Liver (tissue), 8 donors: ENCODE measurements at regions not wholly inside any gene's neighbourhood (a gene's known extent, or its start where the extent isn't known, plus 50 kb on each side); places are given as distances from the start of the nearest gene placed in this dataset.

Source experiments
- DNase-seq: peaks from one replicate; pipeline ENCODE4 v3.0.0-alpha.2; 2017; ENCODE audit warnings: low spot score
- H3K27ac ChIP-seq, 2 donors: one replicate each; pipeline ENCODE4 v1.7.0; 2013; ENCODE audit warnings: inconsistent platforms in 2 of 2, low read length in 2 of 2, control low read depth in 1 of 2, low read depth in 1 of 2, mild to moderate bottlenecking in 1 of 2
- H3K27me3 ChIP-seq, 4 donors: one replicate each; pipeline versions ENCODE4 v1.6.1 to v1.7.0; 2013; ENCODE audit warnings: low read length in 3 of 4, inconsistent platforms in 1 of 4, mild to moderate bottlenecking in 1 of 4, moderate library complexity in 1 of 4; ENCODE audit not compliant: control insufficient read depth in 4 of 4, insufficient read depth in 4 of 4
- H3K36me3 ChIP-seq, 4 donors: one replicate each; pipeline versions ENCODE4 v1.6.1 to v1.7.0; 2013; ENCODE audit warnings: low read length in 3 of 4, mild to moderate bottlenecking in 3 of 4, low read depth in 1 of 4, moderate library complexity in 1 of 4; ENCODE audit not compliant: control insufficient read depth in 4 of 4, insufficient read depth in 3 of 4
- H3K4me1 ChIP-seq, 4 donors: one replicate each; pipeline versions ENCODE4 v1.6.1 to v1.7.0; 2013; ENCODE audit warnings: low read length in 3 of 4, mild to moderate bottlenecking in 3 of 4, moderate library complexity in 1 of 4; ENCODE audit not compliant: control insufficient read depth in 4 of 4, insufficient read depth in 4 of 4
- H3K4me3 ChIP-seq, 3 donors: one replicate each; pipeline versions ENCODE4 v1.6.1 to v1.7.0; 2013; ENCODE audit warnings: low read length in 3 of 3, control low read depth in 1 of 3, low read depth in 1 of 3, mild to moderate bottlenecking in 1 of 3
- H3K9ac ChIP-seq, 2 donors: one replicate each; pipeline ENCODE4 v1.7.0; 2013; ENCODE audit warnings: low read length in 2 of 2, mild to moderate bottlenecking in 2 of 2, moderate library complexity in 2 of 2, control low read depth in 1 of 2, low read depth in 1 of 2
- H3K9me3 ChIP-seq, 4 donors: one replicate each; pipeline versions ENCODE4 v1.6.1 to v1.7.0; 2013; ENCODE audit warnings: low read length in 3 of 4; ENCODE audit not compliant: control insufficient read depth in 4 of 4
- CTCF ChIP-seq: fragments of 150-350 bp; IDR thresholded peaks from 2 replicates; pipeline ENCODE4 v1.5.1; 2017; ENCODE audit warnings: improper control_type of control experiment, low read depth, low read length; ENCODE audit not compliant: missing input control
- FOXA1 ChIP-seq: IDR thresholded peaks from 2 replicates; pipeline ENCODE4 v1.6.1; 2016; ENCODE audit warnings: antibody characterized with exemption
- FOXA2 ChIP-seq: IDR thresholded peaks from 2 replicates; pipeline ENCODE4 v1.6.1; 2016; ENCODE audit warnings: antibody characterized with exemption
- HNF4A ChIP-seq, 2 donors: conservative IDR thresholded peaks; 2 replicates each; pipeline ENCODE4 v1.6.1; 2016; ENCODE audit warnings: antibody characterized with exemption in 2 of 2, mild to moderate bottlenecking in 2 of 2
- NR2F2 ChIP-seq: IDR thresholded peaks from 2 replicates; pipeline ENCODE4 v1.6.1; 2016; ENCODE audit warnings: antibody characterized with exemption
- RAD21 ChIP-seq, 2 donors: IDR thresholded peaks; 2 replicates each; pipeline ENCODE4 v1.6.1; 2016; ENCODE audit warnings: antibody characterized with exemption in 2 of 2, mild to moderate bottlenecking in 2 of 2
- REST ChIP-seq: IDR thresholded peaks from 2 replicates; pipeline ENCODE4 v1.6.1; 2016; ENCODE audit warnings: antibody characterized with exemption, mild to moderate bottlenecking
- YY1 ChIP-seq: IDR thresholded peaks from 2 replicates; pipeline ENCODE4 v1.6.1; 2016; ENCODE audit warnings: antibody characterized with exemption, mild to moderate bottlenecking
- ZBTB33 ChIP-seq: IDR thresholded peaks from 2 replicates; pipeline ENCODE4 v1.6.1; 2016; ENCODE audit warnings: antibody characterized with exemption
- WGBS: extraction: QIAGEN DNeasy Blood & Tissue Kit; methylation state at CpG from one replicate; pipeline ENCODE4 v1.1.7; 2013; 5-methylcytosine and 5-hydroxymethylcytosine counted together
- TF ChIP-seq, protein P1 (sequence below): IDR thresholded peaks from 2 replicates; pipeline ENCODE4 v1.6.1; 2016; ENCODE audit warnings: antibody characterized with exemption
- donor health status: healthy.
- donor health status: healthy.
- donor health status: healthy.
- donor health status: healthy.
- donor health status: healthy.

DNA sequence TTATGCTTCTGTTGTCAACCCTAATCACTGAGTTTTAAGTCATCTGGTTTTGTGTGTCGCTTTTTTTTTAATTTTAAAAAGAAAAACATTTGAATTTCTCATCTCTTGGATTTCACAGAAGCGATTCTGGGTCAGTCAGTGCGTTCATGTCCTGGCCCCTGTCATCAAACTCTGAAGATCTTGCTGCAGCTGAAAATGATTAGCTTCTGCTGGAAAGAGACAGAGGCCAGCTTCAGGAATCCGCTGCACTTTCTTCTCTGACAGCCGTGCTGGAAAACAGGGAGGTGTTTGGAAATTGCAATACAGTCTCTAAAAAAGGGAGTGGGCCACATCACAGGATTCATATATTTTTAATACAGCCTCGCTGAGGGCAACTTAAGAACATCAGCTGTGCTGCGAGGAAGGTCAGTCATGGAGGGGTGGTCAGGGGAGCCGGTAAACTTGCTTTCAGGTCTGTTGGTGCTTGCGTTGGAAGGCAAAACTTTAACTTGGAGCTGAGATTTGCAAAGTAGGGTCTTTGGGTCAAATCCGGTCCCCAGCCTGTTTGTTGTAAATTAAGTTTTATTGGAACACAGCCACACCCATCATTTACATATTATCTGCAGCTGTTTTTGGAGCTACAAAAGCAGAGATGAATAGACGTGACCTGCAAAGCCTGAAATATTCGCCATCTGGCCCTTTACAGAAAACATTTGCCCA is 190.8 kb downstream of the AACS start:
- H3K36me3 ChIP-seq: no peaks in the 10 kb centered on the region

GRCh38 chr12:125256634-125256936 is 191.3 kb downstream of the AACS start:
- no peak for DNase-seq
- TF ChIP-seq YY1 (no peak), NR2F2 (no peak), ZBTB33 (no peak), HNF4A (conservative IDR thresholded peaks at IDR 0.05) (no peak)
- WGBS: 76% methylated on average over 3 of the region's 3 CpGs
- no peak overlapping the region for H3K9ac ChIP-seq
- H3K4me3 ChIP-seq: no peak overlapping the region
- no peaks in the 10 kb centered on the region for H3K4me1 ChIP-seq
- peaks cover 0 to 4% (median 0%) of the 10 kb centered on the region in 4 donors for H3K9me3 ChIP-seq
- no peaks in the 10 kb centered on the region for H3K27me3 ChIP-seq
- no peaks in the 10 kb centered on the region for H3K36me3 ChIP-seq
- H3K27ac ChIP-seq: no peak overlapping the region

More for the DNA sequence above, 190.8 kb downstream of the AACS start:
- no peak overlapping the region for H3K4me3 ChIP-seq
- no peak for DNase-seq
- no peak overlapping the region for H3K27ac ChIP-seq
- 74% methylated on average over 12 of the region's 12 CpGs for WGBS
- no peak overlapping the region for H3K9ac ChIP-seq
- H3K27me3 ChIP-seq: no peaks in the 10 kb centered on the region
- H3K9me3 ChIP-seq: peaks cover 0 to 4% (median 0%) of the 10 kb centered on the region in 4 donors
- TF ChIP-seq ZBTB33 (no peak), CTCF (no peak)
- no peaks in the 10 kb centered on the region for H3K4me1 ChIP-seq

DNA sequence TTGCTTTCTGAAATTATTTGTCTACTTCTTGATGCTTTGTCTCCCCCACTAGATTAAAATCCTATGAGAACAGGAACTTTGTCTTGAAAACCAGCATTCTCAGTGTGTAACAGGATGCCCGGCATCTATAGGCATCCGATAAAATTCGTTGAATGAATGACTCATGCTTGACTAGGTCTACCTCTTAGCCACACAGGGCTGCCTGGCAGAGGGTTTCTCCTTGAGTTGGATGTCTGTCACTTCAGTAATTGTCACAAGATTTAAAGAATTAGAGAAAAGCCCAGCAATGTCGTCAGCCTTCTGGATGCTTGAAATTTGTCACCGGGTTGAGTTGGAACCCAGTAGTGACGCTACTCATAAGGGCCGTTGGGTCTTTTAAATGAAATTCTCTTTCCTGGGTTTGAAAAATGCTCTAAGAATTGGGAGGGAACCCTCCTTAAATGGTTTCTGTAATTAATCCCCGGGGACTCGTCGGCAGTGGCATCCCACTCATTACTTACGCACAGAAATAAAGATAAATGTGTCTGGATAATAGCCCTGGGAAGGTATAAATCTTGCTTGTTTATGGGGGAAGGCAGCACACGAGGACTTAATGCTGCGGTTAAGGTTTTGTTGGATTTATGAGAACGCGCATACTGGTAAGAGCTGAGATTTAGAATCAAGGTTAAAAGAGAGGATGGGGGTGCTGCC is 194.1 kb downstream of the AACS start:
- H3K9ac ChIP-seq: no peak overlapping the region
- H3K27ac ChIP-seq: no peak overlapping the region
- no peaks in the 10 kb centered on the region for H3K36me3 ChIP-seq
- TF ChIP-seq FOXA1 (no peak), FOXA2 (no peak), HNF4A (conservative IDR thresholded peaks at IDR 0.05) (no peak), REST (no peak), NR2F2 (no peak), RAD21 (IDR thresholded peaks at IDR 0.05) (no peak)
- TF ChIP-seq, protein P1, sequence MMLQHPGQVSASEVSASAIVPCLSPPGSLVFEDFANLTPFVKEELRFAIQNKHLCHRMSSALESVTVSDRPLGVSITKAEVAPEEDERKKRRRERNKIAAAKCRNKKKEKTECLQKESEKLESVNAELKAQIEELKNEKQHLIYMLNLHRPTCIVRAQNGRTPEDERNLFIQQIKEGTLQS: no peak
- WGBS: 80% methylated on average over 15 of the region's 15 CpGs
- no peak overlapping the region for H3K4me3 ChIP-seq
- H3K9me3 ChIP-seq: peaks cover 0 to 4% (median 0%) of the 10 kb centered on the region in 4 donors
- no peaks in the 10 kb centered on the region for H3K27me3 ChIP-seq
- DNase-seq: no peak
- no peaks in the 10 kb centered on the region for H3K4me1 ChIP-seq
